ENCODE measurements at regions not wholly inside any gene's neighbourhood (a gene's known extent, or its start where the extent isn't known, plus 50 kb on each side); places are given as distances from the start of the nearest gene placed in this dataset.

DNA sequence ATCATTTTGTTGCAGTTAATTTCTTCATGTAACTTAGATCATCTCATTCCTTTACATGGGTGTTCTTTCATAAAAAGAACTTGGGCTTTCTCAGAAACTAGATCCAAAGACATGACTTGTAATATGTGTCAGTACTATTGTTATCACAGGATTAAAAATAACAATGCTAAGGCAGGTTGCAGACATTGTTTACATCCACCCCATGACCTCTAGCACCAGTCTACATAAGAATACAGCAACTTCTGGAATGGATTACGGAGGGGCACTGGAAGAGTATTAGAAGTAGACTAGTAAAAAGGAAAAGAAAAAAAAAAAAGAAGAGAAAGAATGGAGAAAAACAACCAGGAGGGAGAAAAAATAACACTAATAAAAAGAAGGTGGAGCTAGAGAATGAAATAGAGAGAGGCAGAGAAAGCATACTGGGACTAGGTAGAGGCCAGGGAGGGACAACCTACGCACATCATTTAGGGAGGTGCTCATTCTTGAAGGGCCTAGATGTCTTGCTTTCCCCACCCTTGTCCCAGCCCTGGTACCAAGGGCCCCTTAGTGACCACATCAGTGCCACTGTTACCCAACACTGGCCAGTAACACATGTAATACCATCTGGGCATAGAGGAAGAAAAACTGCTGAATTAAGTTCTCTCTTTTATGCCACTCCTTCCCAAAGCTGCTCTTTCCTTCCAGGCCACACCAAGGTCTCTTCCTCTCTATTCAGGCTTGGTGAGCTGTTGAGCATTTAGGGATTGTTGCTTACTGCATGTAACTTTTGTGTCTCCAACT is 70.6 kb upstream of the KLF7 start:
- Histone ChIP-seq H3K27ac (ENCODE audit: extremely low read depth, low read depth, low read length) (no peak overlapping the region), H3K36me3 (ENCODE audit: control insufficient read depth, insufficient read depth, low read length) (no peaks in the 10 kb centered on the region), H4K20me1 (replicated peaks; ENCODE audit: control insufficient read depth, insufficient read depth, low read length) (no peaks in the 10 kb centered on the region), H3K79me2 (ENCODE audit: control insufficient read depth, insufficient read depth, low read length) (no peaks in the 10 kb centered on the region), H3K9me1 (ENCODE audit: control insufficient read depth, insufficient read depth, low read length) (no peaks in the 10 kb centered on the region), H3K9me3 (replicated peaks; ENCODE audit: control insufficient read depth, insufficient read depth, low read depth, low read length) (no peaks in the 10 kb centered on the region), H3K4me1 (replicated peaks in 1 of 2; ENCODE audit: control insufficient read depth in 2 of 2, insufficient read depth in 2 of 2, low read length in 2 of 2) (peaks cover 0 to 21% of the 10 kb centered on the region in 2 experiments; a peak in 2 of 5 replicates), H3K4me2 (ENCODE audit: insufficient read depth, low read length) (no peak overlapping the region), H3K9ac (ENCODE audit: insufficient read depth in 1 of 2, low read depth in 2 of 2, low read length in 2 of 2) (no peak overlapping the region), H2AFZ (ENCODE audit: low read depth, low read length) (no peak overlapping the region), H3K27me3 (ENCODE audit: control insufficient read depth in 2 of 2, insufficient read depth in 2 of 2, low read length in 2 of 2) (no peaks in the 10 kb centered on the region), H3K4me3 (no peak overlapping the region)
- in situ Hi-C loops (cut with MboI) (no loop called here), intact Hi-C loops (cut with micrococcal nuclease) (loop anchor here (10.0 kb wide), 1 partner anchor 238 kb away; no protein-coding TSS in a partner anchor)
- TF ChIP-seq ZNF444 (CRISPR knock-in tag; IDR thresholded peaks at IDR 0.05) (no peak), HOMEZ (CRISPR knock-in tag; IDR thresholded peaks at IDR 0.05) (no peak), RREB1 (CRISPR knock-in tag; IDR thresholded peaks at IDR 0.05) (no peak), SRSF7 (optimal IDR thresholded peaks at IDR 0.05; ENCODE audit: low read depth, low read length) (no peak), CBFA2T2 (conservative IDR thresholded peaks at IDR 0.05) (no peak), ZBTB2 (IDR thresholded peaks at IDR 0.05) (no peak), ZNF253 (CRISPR knock-in tag; conservative IDR thresholded peaks at IDR 0.05) (no peak), ZNF583 (CRISPR knock-in tag; IDR thresholded peaks at IDR 0.05) (no peak), SP1 (CRISPR knock-in tag; IDR thresholded peaks at IDR 0.05) (no peak)
- TF ChIP-seq, protein P1, sequence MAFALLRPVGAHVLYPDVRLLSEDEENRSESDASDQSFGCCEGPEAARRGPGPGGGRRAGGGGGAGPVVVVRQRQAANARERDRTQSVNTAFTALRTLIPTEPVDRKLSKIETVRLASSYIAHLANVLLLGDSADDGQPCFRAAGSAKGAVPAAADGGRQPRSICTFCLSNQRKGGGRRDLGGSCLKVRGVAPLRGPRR (CRISPR knock-in tag; IDR thresholded peaks at IDR 0.05) = no peak
- POLR2A ChIA-PET = no interaction called here
- no TSS peak for BruUV-seq (replicated peaks)
- ATAC-seq (no peak), DNase-seq (ENCODE audit: extremely low read depth in 1 of 4, low spot score in 3 of 4) (no peak), FAIRE-seq (no peak)
- WGBS (ENCODE audit: insufficient coverage, low coverage, missing lambda C conversion rate) = 56% methylated on average over 1 of the region's 2 CpGs
- CTCF ChIA-PET (ENCODE audit: low intra/inter-chr PET ratio) = interaction anchor here (0.5 kb wide), 1 partner anchor 90 kb away, joined by 5 read pairs; no protein-coding TSS in a partner anchor

All from K562 (cell line).